EH (cell line): ENCODE measurements at regions not wholly inside any gene's neighbourhood (a gene's known extent, or its start where the extent isn't known, plus 50 kb on each side); places are given as distances from the start of the nearest gene placed in this dataset.

ENCODE experiments used
- DNase-seq: peaks from one replicate; pipeline ENCODE4 v3.0.0-alpha.2; 2015; ENCODE audit warnings: low read depth

GRCh38 chr15:37788767-37789396, 145.6 kb upstream of the TMCO5A start:
- DNase-seq = no peak

GRCh38 chr15:37789397-37789786, 145.0 kb upstream of the TMCO5A start:
- DNase-seq = no peak

DNA sequence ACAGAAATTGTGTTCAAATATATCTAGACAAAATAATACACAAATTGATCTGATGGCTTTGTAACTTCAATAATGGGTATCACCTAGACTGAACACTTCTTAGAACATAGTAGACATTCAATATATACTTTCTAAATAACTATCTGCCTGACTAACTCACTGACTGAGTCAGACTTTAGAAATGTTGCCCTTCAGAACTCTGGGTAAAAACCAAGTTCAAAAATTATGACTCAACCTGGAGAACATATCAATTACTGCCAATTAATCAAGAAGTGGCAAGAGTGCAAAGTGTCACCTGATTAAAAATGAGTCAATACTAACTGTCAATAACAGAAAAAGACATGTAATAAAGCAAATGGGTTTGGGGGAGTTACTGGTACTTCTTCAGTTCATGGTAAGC, 144.6 kb upstream of the TMCO5A start:
- DNase-seq = peak; percentile 77

GRCh38 chr15:37791693-37792092, 142.7 kb upstream of the TMCO5A start:
- DNase-seq = no peak

- no peak for DNase-seq
Observed at GRCh38 chr15:37792351-37792750, 142.1 kb upstream of the TMCO5A start.

DNA sequence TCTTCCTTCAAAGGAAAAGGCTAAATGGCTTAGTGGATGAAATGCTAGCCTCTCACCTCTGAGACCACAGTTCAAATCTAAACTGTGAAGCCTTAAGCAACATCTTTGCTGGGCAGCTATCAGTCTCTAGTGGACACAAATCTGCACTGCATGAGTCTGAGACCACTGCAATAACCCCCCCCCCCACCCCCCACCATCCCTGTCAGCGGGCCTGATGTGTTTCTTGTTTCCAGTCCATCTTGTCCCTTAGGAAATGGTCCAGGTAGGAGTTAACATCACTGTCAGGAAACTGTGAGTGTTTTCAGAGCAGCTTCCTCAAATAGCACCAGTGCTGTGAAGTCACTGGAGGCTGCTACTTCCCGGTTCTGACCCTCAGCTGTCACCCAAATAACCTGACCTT, 140.6 kb upstream of the TMCO5A start:
- peak; percentile 14 for DNase-seq

- DNase-seq = no peak
Observed at GRCh38 chr15:37794947-37795346, 139.5 kb upstream of the TMCO5A start.

DNA sequence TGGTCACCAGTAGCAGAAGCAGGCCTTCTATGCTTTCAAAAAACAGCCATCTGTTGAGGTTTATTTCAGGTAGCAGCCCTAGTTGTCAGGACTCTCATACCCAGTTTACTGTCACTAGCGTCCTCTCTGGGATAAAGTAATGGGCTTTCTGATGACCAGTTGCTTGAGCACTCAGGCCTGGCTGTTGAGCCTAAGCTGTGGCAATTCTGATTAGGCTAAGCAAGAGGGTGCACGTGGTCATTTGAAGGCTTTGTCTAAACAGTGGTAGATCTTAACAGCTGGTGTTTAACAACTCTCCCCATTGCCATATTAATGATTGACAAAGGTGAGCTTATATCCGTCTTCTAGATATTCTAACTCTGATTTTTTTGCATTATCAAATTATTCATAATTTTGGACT, 132.9 kb upstream of the TMCO5A start:
- no peak for DNase-seq

DNA sequence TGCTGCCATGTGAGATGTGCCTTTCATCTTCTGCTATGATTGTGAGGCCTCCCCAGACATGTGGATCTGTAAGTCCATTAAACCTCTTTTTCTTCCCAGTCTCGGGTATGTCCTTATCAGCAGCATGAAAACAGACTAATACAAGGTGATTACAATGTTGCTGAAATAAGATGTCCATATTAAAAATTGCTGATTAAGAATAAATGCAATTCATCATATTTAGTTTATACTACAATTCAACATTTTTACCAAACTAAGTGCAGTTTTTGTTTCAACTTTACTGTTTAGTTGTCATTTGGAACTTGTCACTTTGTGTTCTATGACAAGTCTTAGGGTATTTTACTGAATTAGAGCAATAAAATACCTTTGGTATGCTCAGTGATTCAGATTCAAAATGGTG, 127.6 kb upstream of the TMCO5A start:
- DNase-seq = no peak

GRCh38 chr15:37810381-37810780, 124.1 kb upstream of the TMCO5A start:
- DNase-seq = no peak

GRCh38 chr15:37813306-37813705, 121.1 kb upstream of the TMCO5A start:
- no peak for DNase-seq

DNA sequence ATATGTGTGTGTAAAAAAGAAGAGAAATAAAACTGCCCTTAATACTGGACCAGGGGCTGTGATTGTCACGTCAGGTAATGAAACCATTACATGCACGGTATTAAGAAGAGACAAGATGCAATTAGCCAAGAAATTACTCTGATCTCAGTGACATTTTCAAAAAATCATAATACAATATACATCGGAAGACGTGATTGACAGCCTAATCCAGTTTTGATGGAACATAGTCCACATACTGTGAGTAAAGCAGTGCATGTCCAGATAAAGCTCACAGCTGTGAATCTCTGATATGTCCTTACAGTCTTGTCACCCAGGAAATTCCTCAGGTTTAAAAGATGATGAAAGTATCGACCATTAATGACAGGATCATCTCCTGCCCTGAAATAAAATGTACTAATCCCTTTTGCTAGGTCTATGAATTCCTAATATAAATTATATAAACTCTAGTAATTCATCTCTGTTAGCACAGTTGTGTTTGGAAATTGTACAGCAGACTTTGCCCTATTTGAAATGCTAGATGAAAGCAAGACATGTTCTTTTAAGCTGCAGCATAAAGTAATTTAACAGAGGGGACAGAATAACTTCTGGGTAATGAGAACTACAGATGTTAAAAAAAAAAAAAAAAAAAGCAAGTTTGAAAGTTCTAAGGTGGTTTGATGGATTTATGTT, 119.5 kb upstream of the TMCO5A start:
- DNase-seq = no peak

DNA sequence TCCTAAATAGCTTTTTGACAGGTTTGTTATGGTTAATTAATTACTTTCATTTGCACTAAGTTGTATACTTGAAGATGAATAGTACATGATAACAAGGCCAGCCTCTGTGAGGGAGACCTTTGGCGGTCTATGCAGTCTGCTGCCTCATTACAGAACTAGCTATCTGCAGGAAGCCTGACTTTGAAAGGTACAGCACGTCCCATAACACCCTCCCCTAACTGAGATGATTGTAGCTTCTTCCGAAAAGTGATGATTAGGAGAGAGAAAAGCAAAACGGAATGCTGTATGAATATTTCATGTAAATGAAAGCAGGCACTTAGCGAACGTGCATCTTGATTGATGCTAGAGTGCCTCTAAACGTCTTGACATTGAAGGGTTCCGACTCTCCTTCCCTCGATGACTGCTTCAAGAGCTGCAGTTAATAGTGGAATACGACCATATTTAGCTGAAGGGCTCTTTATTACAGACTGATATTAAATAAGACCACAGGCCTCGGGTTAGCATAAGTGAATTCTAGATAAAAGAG, 116.2 kb upstream of the TMCO5A start:
- no peak for DNase-seq

DNA sequence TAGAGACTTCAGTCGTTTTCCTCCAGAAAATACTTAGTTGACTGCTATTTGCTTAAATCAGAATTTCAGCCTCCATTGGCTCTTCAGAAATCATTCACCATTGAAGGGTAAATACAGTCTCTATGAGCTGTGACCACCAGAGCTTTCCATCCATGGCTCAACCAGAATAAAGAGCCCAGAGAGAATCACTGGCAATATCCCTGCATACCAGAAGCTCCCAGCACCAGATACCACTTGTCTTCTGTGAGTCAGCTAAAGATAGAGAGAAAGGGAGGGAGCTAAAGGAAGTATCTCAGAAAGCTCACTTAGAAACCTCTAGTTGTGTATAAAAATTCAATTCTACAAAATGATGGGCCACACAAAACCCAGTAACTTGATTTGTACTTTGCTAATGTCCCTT, 115.2 kb upstream of the TMCO5A start:
- peak; percentile 44 for DNase-seq

GRCh38 chr15:37820380-37821128, 113.9 kb upstream of the TMCO5A start:
- no peak for DNase-seq

DNA sequence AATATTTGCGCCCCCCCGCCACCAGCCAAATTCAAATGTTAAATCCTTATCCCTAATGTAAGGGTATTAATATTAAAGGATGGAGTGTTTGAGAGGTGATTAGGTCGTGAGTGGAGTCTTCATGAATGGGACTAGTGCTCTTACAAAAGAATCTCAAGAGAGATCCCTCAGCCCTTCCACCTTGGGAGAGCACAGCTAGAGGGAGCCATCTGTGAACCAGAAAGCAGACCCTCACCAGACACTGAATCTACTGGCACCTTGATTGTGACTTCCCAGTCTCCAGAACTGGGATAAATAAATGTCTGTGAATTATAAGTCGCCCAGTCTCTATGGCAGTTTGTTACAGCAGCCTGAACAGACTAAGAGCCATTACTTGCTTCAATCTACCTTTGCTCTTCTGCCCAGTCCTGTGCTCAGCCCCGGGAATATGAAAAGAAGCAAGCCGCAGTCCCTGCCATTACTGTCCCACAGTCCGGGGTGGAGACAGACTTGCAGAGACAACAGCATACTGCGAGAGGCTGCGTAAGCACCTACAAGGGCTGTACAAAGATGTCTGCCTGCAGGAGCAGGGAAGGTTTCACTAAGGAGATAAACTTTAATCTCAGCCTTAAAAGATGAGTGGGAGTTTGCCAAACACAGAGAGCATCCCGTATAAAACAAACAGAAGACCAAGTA, 110.7 kb upstream of the TMCO5A start:
- DNase-seq = no peak

- peak; percentile 95 for DNase-seq
Observed at GRCh38 chr15:37824717-37825382, 109.6 kb upstream of the TMCO5A start.

- peak; percentile 35 for DNase-seq
Observed at GRCh38 chr15:37837276-37837675, 97.2 kb upstream of the TMCO5A start.

DNA sequence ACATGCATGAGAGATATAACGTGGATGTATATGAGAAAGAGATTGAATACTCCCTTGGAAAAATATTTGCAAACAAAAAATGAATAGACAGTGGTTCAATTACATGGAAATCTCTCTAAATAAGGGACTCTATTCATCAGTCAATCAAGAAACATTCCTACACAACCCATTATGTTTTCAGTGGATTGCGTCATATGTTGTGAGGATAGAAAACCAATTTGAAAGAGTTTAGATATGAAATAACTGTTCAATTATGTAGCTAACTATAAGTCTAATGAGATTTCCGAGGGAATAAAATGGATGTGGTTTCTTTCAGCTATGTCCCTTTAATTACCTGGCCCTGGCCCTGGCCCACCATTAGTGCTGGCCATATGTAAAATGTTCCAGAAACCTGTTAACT, 86.7 kb upstream of the TMCO5A start:
- DNase-seq = no peak

GRCh38 chr15:37856109-37856508, 78.3 kb upstream of the TMCO5A start:
- no peak for DNase-seq

DNA sequence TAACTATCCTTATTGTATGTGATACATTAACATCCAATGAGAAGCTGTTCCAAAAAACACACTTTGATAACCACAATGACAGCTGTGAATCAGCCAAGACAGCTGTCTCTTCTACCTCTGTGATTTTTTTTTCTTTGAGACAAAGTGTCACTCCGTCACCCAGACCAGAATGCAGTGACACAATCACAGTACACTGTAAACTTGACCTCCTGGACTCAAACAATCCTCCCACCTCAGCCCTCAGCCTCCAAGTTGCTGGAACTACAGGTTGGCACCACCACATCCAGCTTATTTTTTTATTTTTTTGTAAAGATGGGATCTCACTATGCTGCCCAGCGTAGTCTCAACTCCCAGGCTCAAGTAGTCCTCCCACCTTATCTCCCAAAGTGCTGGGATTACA, 73.5 kb upstream of the TMCO5A start:
- no peak for DNase-seq

DNA sequence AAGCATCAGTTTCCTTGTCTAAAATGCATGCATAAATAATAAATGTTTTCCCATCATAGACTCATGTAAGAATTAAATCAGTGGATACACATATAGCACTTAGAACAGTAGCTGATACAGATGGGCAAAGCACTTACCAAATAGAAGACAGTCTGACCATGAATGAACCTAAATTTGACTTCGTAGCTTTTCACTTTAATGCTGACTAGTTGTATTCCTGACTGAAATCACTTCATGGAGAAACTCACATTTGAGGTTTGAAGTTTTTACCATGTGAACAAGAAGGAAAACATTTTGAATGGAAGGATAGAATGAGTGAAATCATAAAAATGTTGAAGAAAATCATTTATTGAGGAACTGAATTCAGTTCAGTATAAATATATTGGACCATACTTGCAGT, 68.8 kb upstream of the TMCO5A start:
- DNase-seq = no peak
